ENCODE measurements at regions not wholly inside any gene's neighbourhood (a gene's known extent, or its start where the extent isn't known, plus 50 kb on each side); places are given as distances from the start of the nearest gene placed in this dataset.

DNA sequence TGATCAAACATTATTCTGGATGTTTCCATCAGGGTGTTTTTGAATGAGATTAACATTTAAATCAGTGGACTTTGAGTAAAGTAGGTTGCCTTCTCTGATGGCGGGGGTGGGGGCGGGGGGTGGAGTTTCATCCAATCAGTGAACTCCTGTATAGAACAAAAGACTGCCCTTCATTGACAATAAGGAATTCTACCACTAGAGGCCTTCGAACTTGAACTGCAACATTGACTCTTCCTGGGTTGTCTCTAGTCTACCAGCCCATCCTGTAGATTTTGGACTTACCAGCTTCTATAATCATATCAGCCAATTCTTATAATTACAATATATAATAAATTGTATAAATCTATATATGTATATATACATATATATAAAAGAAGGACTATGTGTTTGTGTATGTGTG, 520.4 kb upstream of the CXADR start:
- Mint-ChIP-seq H3K9me3 (ENCODE audit: unreplicated experiment) (no peaks in the 10 kb centered on the region), H3K27ac (ENCODE audit: unreplicated experiment) (no peak overlapping the region), H3K27me3 (ENCODE audit: unreplicated experiment) (no peaks in the 10 kb centered on the region), H3K4me3 (ENCODE audit: unreplicated experiment) (no peak overlapping the region), H3K36me3 (ENCODE audit: unreplicated experiment) (no peaks in the 10 kb centered on the region), H3K4me1 (ENCODE audit: low read depth, unreplicated experiment) (no peaks in the 10 kb centered on the region)
- TF ChIP-seq, protein P1, sequence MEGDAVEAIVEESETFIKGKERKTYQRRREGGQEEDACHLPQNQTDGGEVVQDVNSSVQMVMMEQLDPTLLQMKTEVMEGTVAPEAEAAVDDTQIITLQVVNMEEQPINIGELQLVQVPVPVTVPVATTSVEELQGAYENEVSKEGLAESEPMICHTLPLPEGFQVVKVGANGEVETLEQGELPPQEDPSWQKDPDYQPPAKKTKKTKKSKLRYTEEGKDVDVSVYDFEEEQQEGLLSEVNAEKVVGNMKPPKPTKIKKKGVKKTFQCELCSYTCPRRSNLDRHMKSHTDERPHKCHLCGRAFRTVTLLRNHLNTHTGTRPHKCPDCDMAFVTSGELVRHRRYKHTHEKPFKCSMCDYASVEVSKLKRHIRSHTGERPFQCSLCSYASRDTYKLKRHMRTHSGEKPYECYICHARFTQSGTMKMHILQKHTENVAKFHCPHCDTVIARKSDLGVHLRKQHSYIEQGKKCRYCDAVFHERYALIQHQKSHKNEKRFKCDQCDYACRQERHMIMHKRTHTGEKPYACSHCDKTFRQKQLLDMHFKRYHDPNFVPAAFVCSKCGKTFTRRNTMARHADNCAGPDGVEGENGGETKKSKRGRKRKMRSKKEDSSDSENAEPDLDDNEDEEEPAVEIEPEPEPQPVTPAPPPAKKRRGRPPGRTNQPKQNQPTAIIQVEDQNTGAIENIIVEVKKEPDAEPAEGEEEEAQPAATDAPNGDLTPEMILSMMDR (IDR thresholded peaks at IDR 0.05; ENCODE audit: partially characterized antibody, unreplicated experiment), result no peak
- DNase-seq, result no peak

DNA sequence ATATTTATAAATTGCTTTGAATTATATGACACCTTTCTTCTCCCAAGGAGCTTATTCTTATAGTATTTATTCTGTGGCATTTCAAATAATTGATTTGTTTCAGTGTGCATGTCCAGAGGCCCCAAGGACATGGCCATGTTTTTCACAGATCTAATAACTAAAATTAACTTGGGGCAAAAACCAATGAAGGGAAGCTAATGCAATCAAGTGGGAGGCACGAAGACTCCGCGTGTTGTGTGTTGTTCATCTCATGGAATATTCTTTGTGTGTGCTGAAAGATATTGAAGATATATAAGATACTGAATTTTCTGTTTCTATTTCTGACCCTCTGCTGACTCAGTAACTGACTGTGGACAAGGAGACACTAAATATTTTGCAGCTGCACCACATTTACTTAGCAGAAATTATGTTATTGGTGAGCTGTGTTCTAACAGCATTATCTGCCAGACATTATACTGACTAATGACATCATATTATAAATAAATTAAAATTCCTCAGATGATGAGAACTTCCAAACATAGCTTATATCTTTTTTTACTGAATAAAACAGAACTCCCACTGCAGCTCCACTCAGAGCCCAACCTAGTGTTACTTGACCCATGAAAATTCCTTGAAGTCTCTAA, 519.3 kb upstream of the CXADR start:
- no peaks in the 10 kb centered on the region for H3K9me3 Mint-ChIP-seq (ENCODE audit: unreplicated experiment)
- DNase-seq, result no peak
- TF ChIP-seq, protein P1 (IDR thresholded peaks at IDR 0.05; ENCODE audit: partially characterized antibody, unreplicated experiment), result no peak
- H3K4me3 Mint-ChIP-seq (ENCODE audit: unreplicated experiment), result no peak overlapping the region
- no peaks in the 10 kb centered on the region for H3K4me1 Mint-ChIP-seq (ENCODE audit: low read depth, unreplicated experiment)
- H3K36me3 Mint-ChIP-seq (ENCODE audit: unreplicated experiment), result no peaks in the 10 kb centered on the region
- H3K27me3 Mint-ChIP-seq (ENCODE audit: unreplicated experiment), result no peaks in the 10 kb centered on the region
- no peak overlapping the region for H3K27ac Mint-ChIP-seq (ENCODE audit: unreplicated experiment)

DNA sequence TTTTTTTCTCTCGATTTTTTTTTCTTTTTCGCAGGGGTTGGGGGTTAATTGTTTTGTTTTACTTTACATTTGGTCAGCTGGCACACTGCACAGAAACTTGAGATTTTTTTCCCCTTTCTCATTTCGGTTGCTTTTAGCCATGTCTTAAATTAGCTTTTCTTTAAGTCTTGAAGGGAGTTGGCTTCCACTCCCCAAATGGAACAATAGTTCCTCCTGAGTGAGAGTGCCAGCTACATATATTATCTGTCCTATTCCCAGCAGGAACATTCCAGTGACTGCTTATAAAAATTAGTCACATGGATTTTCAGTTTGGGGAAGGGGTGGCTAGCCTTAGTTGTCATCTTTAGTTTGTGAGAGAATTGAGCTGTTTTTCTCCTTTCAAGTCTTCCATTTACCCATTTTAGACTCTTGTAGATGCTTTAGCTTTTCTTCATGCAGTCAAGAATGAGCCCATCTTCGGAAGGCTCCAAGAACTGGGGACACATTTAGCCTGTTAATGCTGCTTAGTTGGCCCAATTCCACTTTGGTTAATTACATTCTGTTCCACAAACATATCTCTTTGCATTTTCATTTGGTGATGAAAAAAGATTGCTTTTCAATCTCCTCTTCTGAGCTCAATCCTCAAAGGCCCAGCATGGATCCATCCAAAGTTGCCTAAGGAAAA, 510.1 kb upstream of the CXADR start:
- H3K4me1 Mint-ChIP-seq (ENCODE audit: low read depth, unreplicated experiment), result no peaks in the 10 kb centered on the region
- TF ChIP-seq, protein P1 (IDR thresholded peaks at IDR 0.05; ENCODE audit: partially characterized antibody, unreplicated experiment), result no peak
- no peak overlapping the region for H3K4me3 Mint-ChIP-seq (ENCODE audit: unreplicated experiment)
- H3K27ac Mint-ChIP-seq (ENCODE audit: unreplicated experiment), result no peak overlapping the region
- no peaks in the 10 kb centered on the region for H3K36me3 Mint-ChIP-seq (ENCODE audit: unreplicated experiment)
- no peaks in the 10 kb centered on the region for H3K27me3 Mint-ChIP-seq (ENCODE audit: unreplicated experiment)
- H3K9me3 Mint-ChIP-seq (ENCODE audit: unreplicated experiment), result no peaks in the 10 kb centered on the region
- DNase-seq, result no peak

DNA sequence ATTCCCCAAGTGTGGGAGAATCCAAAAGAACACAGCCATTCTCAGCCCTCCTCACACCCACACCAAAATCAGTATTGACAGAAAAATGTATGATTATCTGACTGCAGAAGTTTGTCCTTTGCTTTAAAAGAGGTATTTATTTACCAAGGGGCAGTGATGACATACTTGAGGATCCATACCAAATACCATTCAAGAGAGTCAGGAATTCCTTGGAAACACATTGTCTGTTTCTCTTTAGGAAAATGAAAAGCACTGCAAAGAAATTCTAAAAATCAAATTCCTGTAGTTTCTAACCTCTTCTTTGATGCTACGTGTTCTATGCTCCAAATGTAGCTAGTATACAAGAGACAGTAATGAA, 509.6 kb upstream of the CXADR start:
- Mint-ChIP-seq H3K36me3 (ENCODE audit: unreplicated experiment) (no peaks in the 10 kb centered on the region), H3K4me3 (ENCODE audit: unreplicated experiment) (no peak overlapping the region), H3K4me1 (ENCODE audit: low read depth, unreplicated experiment) (no peaks in the 10 kb centered on the region), H3K9me3 (ENCODE audit: unreplicated experiment) (no peaks in the 10 kb centered on the region), H3K27me3 (ENCODE audit: unreplicated experiment) (no peaks in the 10 kb centered on the region), H3K27ac (ENCODE audit: unreplicated experiment) (no peak overlapping the region)
- TF ChIP-seq, protein P1 (IDR thresholded peaks at IDR 0.05; ENCODE audit: partially characterized antibody, unreplicated experiment), result no peak
- no peak for DNase-seq

DNA sequence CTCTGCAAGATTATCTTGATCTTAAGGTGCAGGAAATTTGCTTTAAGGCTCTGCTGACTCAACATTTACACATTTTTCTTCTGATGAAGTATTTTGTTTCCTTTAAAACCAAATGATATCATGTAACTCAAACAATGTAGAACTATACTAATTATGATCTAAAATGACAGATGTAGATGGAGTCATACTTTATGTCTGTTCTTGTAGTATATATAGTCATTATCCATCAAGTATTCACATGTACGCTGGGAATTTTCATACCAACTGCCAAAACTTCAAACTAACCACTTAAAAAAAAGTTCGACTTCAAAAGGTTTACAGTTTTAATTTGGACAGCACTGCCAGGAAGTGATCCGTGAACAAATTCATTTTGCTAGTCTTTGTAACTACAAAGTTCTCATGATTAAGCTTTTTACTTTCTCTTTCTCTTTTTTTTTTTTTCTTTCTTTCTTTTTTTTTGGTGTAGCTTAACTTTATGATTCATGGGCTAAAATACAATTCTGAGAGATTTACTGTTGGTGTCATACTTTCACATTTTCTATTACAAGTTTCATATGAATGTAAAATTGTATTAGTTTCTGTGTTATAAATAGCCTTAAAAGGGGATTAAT, 509.0 kb upstream of the CXADR start:
- H3K27me3 Mint-ChIP-seq (ENCODE audit: unreplicated experiment), result no peaks in the 10 kb centered on the region

More for the DNA sequence above, 509.0 kb upstream of the CXADR start:
- Mint-ChIP-seq H3K9me3 (ENCODE audit: unreplicated experiment) (no peaks in the 10 kb centered on the region), H3K27ac (ENCODE audit: unreplicated experiment) (no peak overlapping the region), H3K4me3 (ENCODE audit: unreplicated experiment) (no peak overlapping the region), H3K4me1 (ENCODE audit: low read depth, unreplicated experiment) (no peaks in the 10 kb centered on the region), H3K36me3 (ENCODE audit: unreplicated experiment) (no peaks in the 10 kb centered on the region)
- no peak for DNase-seq
- TF ChIP-seq, protein P1 (IDR thresholded peaks at IDR 0.05; ENCODE audit: partially characterized antibody, unreplicated experiment), result no peak

Measured in glutamatergic neuron (in vitro differentiated cells).